H1 (cell line): ENCODE measurements at regions not wholly inside any gene's neighbourhood (a gene's known extent, or its start where the extent isn't known, plus 50 kb on each side); places are given as distances from the start of the nearest gene placed in this dataset.

Source experiments
- SIN3A ChIP-seq, 2 experiments: IDR thresholded peaks in 1 of 2; conservative IDR thresholded peaks in 1 of 2; 2 replicates each; pipeline ENCODE4 v1.6.1; 2011 to 2012; ENCODE audit warnings: low read length in 2 of 2, improper control_type of control experiment in 1 of 2, low read depth in 1 of 2, mild to moderate bottlenecking in 1 of 2

DNA sequence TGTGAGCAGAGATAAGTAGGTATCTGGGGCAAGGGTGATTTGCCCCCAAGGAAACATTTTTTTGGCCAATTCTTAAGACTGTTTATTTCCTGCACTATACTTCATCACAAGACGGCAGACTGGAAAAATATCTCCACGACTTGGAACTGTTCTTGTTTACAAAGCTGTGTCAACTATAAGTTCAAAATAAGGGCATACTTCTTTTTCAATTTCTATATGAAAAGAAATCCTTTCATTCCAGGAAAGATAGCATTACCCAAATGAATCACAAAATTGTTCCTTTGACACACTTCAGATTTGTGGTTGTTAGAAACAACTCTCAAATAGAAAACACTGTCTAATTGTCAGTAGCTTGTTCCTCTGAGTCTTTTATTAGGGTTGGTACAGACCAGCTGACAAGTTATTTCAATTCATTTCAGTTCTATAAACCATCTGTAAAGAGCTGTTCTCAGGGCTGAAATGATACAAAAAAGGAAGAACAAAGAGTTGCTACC lies 212.9 kb upstream of the PRDM1 start (continued):
- TF ChIP-seq SIN3A (conservative IDR thresholded peaks at IDR 0.05 in 1 of 2, IDR thresholded peaks at IDR 0.05 in 1 of 2; ENCODE audit: low read depth in 1 of 2, low read length in 2 of 2), result no peak
